ENCODE measurements at regions not wholly inside any gene's neighbourhood (a gene's known extent, or its start where the extent isn't known, plus 50 kb on each side); places are given as distances from the start of the nearest gene placed in this dataset.

DNA sequence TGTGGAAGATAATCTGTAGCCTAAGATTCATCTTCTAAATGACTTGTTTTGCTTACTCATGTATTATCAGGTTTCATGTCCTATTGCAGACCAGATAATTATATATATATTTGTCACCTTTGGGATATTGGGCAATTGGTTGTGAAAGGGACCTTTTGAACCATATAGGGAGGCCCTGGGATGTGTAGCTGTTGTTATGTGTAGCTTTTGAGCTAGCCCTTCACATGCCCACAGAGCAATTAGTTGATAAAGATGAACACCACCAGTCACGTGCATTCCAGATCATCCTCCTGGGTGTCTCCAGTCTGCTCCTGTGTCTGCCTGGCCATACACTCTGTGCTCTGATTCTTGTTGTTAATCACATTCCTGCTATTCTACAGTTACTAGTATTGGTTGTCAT lies 431.2 kb upstream of the FBXO33 start:
- H3K4me3 ChIP-seq (ENCODE audit: low read length): no peak overlapping the region
- DNase-seq (ENCODE audit: low read depth): no peak
- TF ChIP-seq CTCF (conservative IDR thresholded peaks at IDR 0.05; ENCODE audit: low read depth, low read length): no peak

DNA sequence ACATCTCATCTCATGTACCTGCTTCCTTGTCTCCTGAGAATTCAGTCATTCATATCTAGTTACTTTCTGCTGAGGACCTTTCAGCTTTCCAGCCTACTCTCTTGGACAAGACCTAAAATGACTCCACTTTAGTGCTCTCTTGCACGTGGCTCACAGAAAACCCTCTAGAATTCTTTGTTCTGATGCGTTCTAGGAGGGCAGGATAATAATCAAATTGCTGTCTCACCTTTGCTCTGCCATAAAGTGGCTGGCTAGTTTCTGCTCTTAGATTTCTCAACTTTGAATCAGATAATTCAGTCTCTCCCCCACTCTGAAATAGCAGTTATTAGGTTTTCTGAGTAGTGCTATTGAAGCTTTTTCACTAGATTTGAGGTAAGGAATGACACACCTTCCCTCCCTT lies 429.5 kb upstream of the FBXO33 start:
- H3K4me3 ChIP-seq (ENCODE audit: low read length): no peak overlapping the region
- TF ChIP-seq CTCF (conservative IDR thresholded peaks at IDR 0.05; ENCODE audit: low read depth, low read length): no peak
- no peak for DNase-seq (ENCODE audit: low read depth)

GRCh38 chr14:39861229-39861600 lies 429.0 kb upstream of the FBXO33 start:
- no peak for TF ChIP-seq CTCF (conservative IDR thresholded peaks at IDR 0.05; ENCODE audit: low read depth, low read length)
- DNase-seq (ENCODE audit: low read depth): no peak
- no peak overlapping the region for H3K4me3 ChIP-seq (ENCODE audit: low read length)

DNA sequence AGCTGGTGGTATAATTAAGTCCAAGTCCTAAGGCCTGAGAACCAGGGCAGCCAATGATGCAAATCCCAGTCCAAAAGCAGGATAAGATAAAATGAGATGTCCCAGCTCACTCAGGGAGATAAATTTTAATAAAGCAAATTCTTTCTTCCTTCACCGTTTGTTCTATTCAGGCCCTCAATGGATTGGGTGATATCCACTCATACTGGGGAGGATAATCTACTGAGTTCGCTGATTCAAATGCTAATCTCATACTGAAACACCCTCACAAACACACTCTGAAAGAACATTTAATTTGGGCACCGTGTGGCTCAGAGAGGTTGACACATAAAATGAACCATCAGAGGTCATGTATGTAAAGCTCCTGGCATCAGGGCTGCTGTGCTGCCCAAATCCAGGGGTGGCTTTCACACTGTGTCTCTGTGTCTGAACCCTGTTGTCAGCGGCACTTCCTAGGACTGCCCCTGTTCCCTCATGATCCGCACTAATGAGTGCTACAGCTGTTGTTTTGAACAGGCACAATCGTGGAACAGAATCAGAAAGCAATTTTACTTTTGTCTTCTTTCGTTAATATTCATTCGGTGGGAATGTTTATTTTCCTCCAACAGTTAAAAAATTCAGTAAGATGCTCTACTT lies 428.5 kb upstream of the FBXO33 start:
- no peak for DNase-seq (ENCODE audit: low read depth)
- no peak for TF ChIP-seq CTCF (conservative IDR thresholded peaks at IDR 0.05; ENCODE audit: low read depth, low read length)
- no peak overlapping the region for H3K4me3 ChIP-seq (ENCODE audit: low read length)

GRCh38 chr14:39859314-39859713 lies 427.1 kb upstream of the FBXO33 start:
- no peak overlapping the region for H3K4me3 ChIP-seq (ENCODE audit: low read length)
- no peak for TF ChIP-seq CTCF (conservative IDR thresholded peaks at IDR 0.05; ENCODE audit: low read depth, low read length)
- DNase-seq (ENCODE audit: low read depth): no peak

DNA sequence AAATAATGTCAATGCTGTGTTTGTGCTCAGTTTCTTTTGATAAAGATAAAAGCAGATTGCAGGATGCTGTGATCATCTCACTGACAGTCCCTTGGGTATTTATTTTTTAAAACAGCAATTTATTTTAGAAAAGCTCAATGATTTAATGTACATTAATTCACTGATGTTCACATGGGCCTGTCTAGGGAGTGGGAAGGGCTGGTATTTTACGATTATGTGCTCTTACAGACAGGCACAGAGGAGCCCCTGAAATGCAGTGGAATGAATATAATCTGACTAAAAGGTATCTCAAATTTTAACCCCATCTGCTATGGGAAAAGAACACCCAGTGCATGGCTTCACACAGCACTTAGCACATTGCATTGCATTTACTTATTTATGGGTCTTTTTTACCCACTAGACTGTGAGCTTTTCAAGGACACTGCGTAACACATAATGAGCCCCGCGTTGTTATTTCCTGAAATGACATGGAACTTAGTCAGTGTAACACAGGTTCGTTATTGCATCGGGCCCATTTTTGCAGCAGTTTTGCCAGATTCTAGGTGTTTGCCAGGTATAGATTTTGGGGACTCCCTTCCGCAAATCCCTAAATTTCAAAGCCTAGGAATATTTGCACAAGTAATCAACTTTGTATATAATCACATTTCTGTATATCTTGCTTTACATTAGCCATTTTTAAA lies 425.3 kb upstream of the FBXO33 start:
- no peak overlapping the region for H3K4me3 ChIP-seq (ENCODE audit: low read length)
- no peak for DNase-seq (ENCODE audit: low read depth)
- no peak for TF ChIP-seq CTCF (conservative IDR thresholded peaks at IDR 0.05; ENCODE audit: low read depth, low read length)

DNA sequence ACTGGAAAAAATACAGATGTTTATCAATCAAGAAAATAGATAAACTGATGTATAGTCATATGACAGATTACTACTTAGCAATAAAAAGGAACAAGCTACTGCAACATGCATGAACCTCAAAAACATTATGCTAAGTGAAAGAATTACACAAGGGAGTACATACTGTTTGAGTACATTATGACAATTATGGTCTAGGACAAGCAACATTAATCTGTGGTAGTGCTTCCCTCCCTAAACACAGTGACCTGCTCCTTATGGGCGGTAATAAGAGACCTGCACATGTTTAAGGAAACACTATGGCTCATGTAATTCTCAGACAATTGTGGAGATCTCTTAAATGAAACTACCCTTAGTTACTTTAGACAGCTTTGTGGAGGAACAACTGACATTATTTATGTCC lies 421.2 kb upstream of the FBXO33 start:
- no peak for TF ChIP-seq CTCF (conservative IDR thresholded peaks at IDR 0.05; ENCODE audit: low read depth, low read length)
- no peak overlapping the region for H3K4me3 ChIP-seq (ENCODE audit: low read length)
- DNase-seq (ENCODE audit: low read depth): no peak
